ENCODE measurements at regions not wholly inside any gene's neighbourhood (a gene's known extent, or its start where the extent isn't known, plus 50 kb on each side); places are given as distances from the start of the nearest gene placed in this dataset.

- H4K20me1 ChIP-seq (ENCODE audit: insufficient read depth, low read length), result no peaks in the 10 kb centered on the region
- in situ Hi-C loops (cut with HindIII; ENCODE audit: extremely low pct_ligation_motif_present, low pct_unique_long_range_greater_than_20kb), result no loop called here
- no peak overlapping the region for H3K4me2 ChIP-seq (ENCODE audit: low read depth, low read length)
- H3K79me2 ChIP-seq (ENCODE audit: insufficient read depth, low read length), result no peaks in the 10 kb centered on the region
- no peaks in the 10 kb centered on the region for H3K36me3 ChIP-seq (replicated peaks in 1 of 2; ENCODE audit: control insufficient read depth in 1 of 2, insufficient read depth in 2 of 2, low read length in 2 of 2)
- ATAC-seq, result no peak
- TF ChIP-seq ZFP36 (IDR thresholded peaks at IDR 0.05; ENCODE audit: borderline replicate concordance, low read depth, low read length, partially characterized antibody) (no peak), ZNF224 (CRISPR knock-in tag; IDR thresholded peaks at IDR 0.05) (no peak), ETV5 (CRISPR knock-in tag; IDR thresholded peaks at IDR 0.05; ENCODE audit: borderline replicate concordance) (no peak), E2F5 (CRISPR knock-in tag; conservative IDR thresholded peaks at IDR 0.05) (no peak), SP1 (IDR thresholded peaks at IDR 0.05) (no peak), SP1 (CRISPR knock-in tag; IDR thresholded peaks at IDR 0.05) (no peak), FOXA1 (IDR thresholded peaks at IDR 0.05) (no peak), FOXA1 (CRISPR knock-in tag; IDR thresholded peaks at IDR 0.05) (no peak), ZNF124 (CRISPR knock-in tag; IDR thresholded peaks at IDR 0.05) (no peak), IKZF1 (IDR thresholded peaks at IDR 0.05) (no peak), PAX8 (CRISPR knock-in tag; IDR thresholded peaks at IDR 0.05; ENCODE audit: borderline replicate concordance) (no peak), ZNF740 (CRISPR knock-in tag; IDR thresholded peaks at IDR 0.05) (no peak), ZNF644 (CRISPR knock-in tag; IDR thresholded peaks at IDR 0.05; ENCODE audit: low read depth) (no peak), SKIL (CRISPR knock-in tag; IDR thresholded peaks at IDR 0.05; ENCODE audit: borderline replicate concordance) (no peak)
- peaks cover 6% of the 10 kb centered on the region; the same call in 1 of the 2 replicates for H3K9me3 ChIP-seq (ENCODE audit: low read length)
- no peaks in the 10 kb centered on the region for H3K27me3 ChIP-seq (ENCODE audit: control insufficient read depth in 1 of 2, insufficient read depth in 2 of 2, low read length in 2 of 2)
- FAIRE-seq, result no peak
- ChIA-PET CTCF (ENCODE audit: low intra/inter-chr PET ratio, low total read pairs) (no interaction called here), POLR2A (no interaction called here)
- WGBS (ENCODE audit: low lambda C conversion rate), result 0% methylated on average over 1 of the region's 1 CpG
- H3K9ac ChIP-seq (ENCODE audit: insufficient read depth, low read depth, low read length), result no peak overlapping the region
- intact Hi-C loops (cut with micrococcal nuclease; ENCODE audit: unreplicated experiment), result no loop called here
- no TSS peak for BruUV-seq (replicated peaks)
- no peak overlapping the region for H2AFZ ChIP-seq (ENCODE audit: low read length)
- DNase-seq (ENCODE audit: low spot score), result no peak
- no peak overlapping the region for H3K4me3 ChIP-seq (replicated peaks in 1 of 3; ENCODE audit: insufficient read depth in 1 of 3, low read depth in 2 of 3, low read length in 3 of 3)
- H3K27ac ChIP-seq (ENCODE audit: extremely low read length, insufficient read depth, low read length), result no peak overlapping the region
- no peaks in the 10 kb centered on the region for H3K4me1 ChIP-seq (ENCODE audit: insufficient read depth, low read length)
Observed at GRCh38 chr4:178080312-178080711, 638.1 kb upstream of the AGA start.

Measured in HepG2 (cell line).